OCI-LY3 (cell line): ENCODE measurements at regions not wholly inside any gene's neighbourhood (a gene's known extent, or its start where the extent isn't known, plus 50 kb on each side); places are given as distances from the start of the nearest gene placed in this dataset.

Experiments
- CTCF ChIP-seq: fragments of 200-600, 300-600 bp; sonication (generic); IDR thresholded peaks from 2 replicates; pipeline ENCODE4 v1.5.1; 2014; ENCODE audit warnings: antibody characterized with exemption, low read length, low read depth
- EZH2phosphoT487 ChIP-seq: fragments of 200-600 bp; shearing (Covaris generic); IDR thresholded peaks from 2 replicates; pipeline ENCODE4 v1.6.1; 2018; ENCODE audit warnings: antibody characterized with exemption, mixed run types, low read depth

- TF ChIP-seq CTCF (no peak), EZH2phosphoT487 (no peak)
These were observed 556.6 kb downstream of the TLE1 start for GRCh38 chr9:81132796-81133195.
